GM12878 (cell line): ENCODE measurements at regions not wholly inside any gene's neighbourhood (a gene's known extent, or its start where the extent isn't known, plus 50 kb on each side); places are given as distances from the start of the nearest gene placed in this dataset.

Experiments used
- ATAC-seq: fragments of 200-7000 bp; cut with Tn5 transposase; 3 replicates; pipeline ENCODE4 v1.9.1; 2020; ENCODE audit warnings: mild to moderate bottlenecking, moderate library complexity
- BruUV-seq: library from RNA; stranded (reverse); fragments of 400-500 nt; replicated peaks from 2 replicates; lab custom pipeline; 2021; lab: Mats Ljungman, UMichigan
- CTCF ChIA-PET: fragments of 300-600 bp; sonication (Branson Sonifier 250); formaldehyde crosslinking; extraction: SDS; loops from one replicate; lab custom pipeline; 2021; ENCODE audit warnings: inconsistent platforms; lab: Yijun Ruan, JAX
- POLR2A ChIA-PET: fragments of 350-600 bp; formaldehyde crosslinking; extraction: SDS; loops from one replicate; lab custom pipeline; 2021; ENCODE audit warnings: inconsistent platforms; lab: Charles Lee
- RAD21 ChIA-PET: fragments of 300-600 bp; sonication (Branson Sonifier 250); formaldehyde crosslinking; loops from one replicate; lab custom pipeline; 2023; ENCODE audit warnings: antibody characterized with exemption; ENCODE audit not compliant: unreplicated experiment; lab: Charles Lee
- SMC1A ChIA-PET: fragments of 300-600 bp; sonication (Branson Sonifier 250); formaldehyde crosslinking; loops from one replicate; lab custom pipeline; 2023; ENCODE audit not compliant: unreplicated experiment, uncharacterized antibody; lab: Charles Lee
- DNase-seq: peaks from one replicate; pipeline ENCODE4 v3.0.0-alpha.2; 2011; ENCODE audit warnings: low read depth, low spot score
- FAIRE-seq: peaks from 3 replicates; lab custom pipeline; 2011; peaks lifted over from hg19 to GRCh38; lab: Jason Lieb, UNC
- H2AFZ ChIP-seq: 2 replicates; pipeline ENCODE4 v1.6.0; 2011; ENCODE audit warnings: low read depth, low read length, control low read depth; ENCODE audit not compliant: control insufficient read depth
- H3K27ac ChIP-seq: 2 replicates; pipeline ENCODE4 v1.5.1; 2011; ENCODE audit warnings: control low read depth; ENCODE audit not compliant: control insufficient read depth, insufficient read depth
- H3K27me3 ChIP-seq, 2 experiments: replicated peaks in 1 of 2; 2 replicates each; pipeline versions ENCODE4 v1.6.0 to v1.6.1; 2011; ENCODE audit warnings: low read length in 1 of 2; ENCODE audit not compliant: control insufficient read depth in 2 of 2, insufficient read depth in 2 of 2
- H3K36me3 ChIP-seq, 2 experiments: 2 replicates each; pipeline ENCODE4 v1.5.1; 2011; ENCODE audit warnings: low read length in 1 of 2; ENCODE audit not compliant: control insufficient read depth in 2 of 2, insufficient read depth in 2 of 2
- H3K4me1 ChIP-seq: 2 replicates; pipeline ENCODE4 v1.6.1; 2011; ENCODE audit warnings: mild to moderate bottlenecking, low read length, moderate library complexity, mixed read lengths; ENCODE audit not compliant: control insufficient read depth, insufficient read depth
- H3K4me2 ChIP-seq: 2 replicates; pipeline ENCODE4 v1.6.0; 2011; ENCODE audit warnings: control low read depth; ENCODE audit not compliant: control insufficient read depth, insufficient read depth
- H3K4me3 ChIP-seq: fragments of 200-600 bp; sonication (generic); 2 replicates; pipeline ENCODE4 v1.5.1; 2016
- H3K79me2 ChIP-seq: 2 replicates; pipeline ENCODE4 v1.6.0; 2011; ENCODE audit warnings: low read length; ENCODE audit not compliant: control insufficient read depth, insufficient read depth
- H3K9ac ChIP-seq: 2 replicates; pipeline ENCODE4 v1.8.0; 2011; ENCODE audit warnings: low read length, control low read depth, mixed read lengths; ENCODE audit not compliant: control insufficient read depth, insufficient read depth
- H3K9me3 ChIP-seq: replicated peaks from 3 replicates; pipeline ENCODE4 v1.5.1; 2011; ENCODE audit warnings: mild to moderate bottlenecking, low read length; ENCODE audit not compliant: control insufficient read depth, insufficient read depth
- H4K20me1 ChIP-seq: 2 replicates; pipeline ENCODE4 v1.6.0; 2011; ENCODE audit not compliant: control insufficient read depth, insufficient read depth
- BRCA1 ChIP-seq: IDR thresholded peaks from 2 replicates; pipeline ENCODE4 v1.6.1; 2011; ENCODE audit warnings: low read depth, low read length, improper control_type of control experiment
- HDGF ChIP-seq: fragments of 450-650 bp; IDR thresholded peaks from 2 replicates; pipeline ENCODE4 v1.6.1; 2016; ENCODE audit warnings: antibody characterized with exemption
- HSF1 ChIP-seq: fragments of 150-350 bp; IDR thresholded peaks from 2 replicates; pipeline ENCODE4 v1.6.1; 2014; ENCODE audit warnings: mild to moderate bottlenecking, low read depth, low read length
- LARP7 ChIP-seq: fragments of 450-650 bp; IDR thresholded peaks from 2 replicates; pipeline ENCODE4 v1.6.1; 2017; ENCODE audit warnings: mild to moderate bottlenecking
- NBN ChIP-seq: fragments of 450-650 bp; IDR thresholded peaks from 2 replicates; pipeline ENCODE4 v1.6.1; 2016
- PML ChIP-seq: IDR thresholded peaks from 2 replicates; pipeline ENCODE4 v1.6.1; 2012; ENCODE audit warnings: low read length, inconsistent platforms
- RBBP5 ChIP-seq: fragments of 200-600 bp; sonication (generic); conservative IDR thresholded peaks from 2 replicates; pipeline ENCODE4 v1.6.1; 2016
- TCF7 ChIP-seq: IDR thresholded peaks from 2 replicates; pipeline ENCODE4 v1.6.1; 2014; ENCODE audit warnings: antibody characterized with exemption, borderline replicate concordance
- ZNF207 ChIP-seq: fragments of 450-650 bp; IDR thresholded peaks from 2 replicates; pipeline ENCODE4 v1.6.1; 2014; ENCODE audit warnings: antibody characterized with exemption, mild to moderate bottlenecking, borderline replicate concordance
- WGBS: methylation state at CpG from one replicate; pipeline ENCODE4 v1.1.6; 2016; ENCODE audit warnings: low lambda C conversion rate; ENCODE audit not compliant: insufficient replicate concordance, insufficient coverage; ENCODE audit errors: missing lambda C conversion rate; 5-methylcytosine and 5-hydroxymethylcytosine counted together
- in situ Hi-C: fragments of 300-500 bp; cut with MboI; formaldehyde crosslinking; loops from 9 replicates; pipeline ENCODE4 v1.14.3; 2018; ENCODE audit warnings: mixed read lengths
- intact Hi-C: fragments of 100-400 bp; cut with micrococcal nuclease; formaldehyde crosslinking; loops from one replicate; pipeline ENCODE4 v1.14.2; 2022; ENCODE audit not compliant: unreplicated experiment

- H3K79me2 ChIP-seq = no peaks in the 10 kb centered on the region
- no peak overlapping the region for H3K4me2 ChIP-seq
- FAIRE-seq (no peak), DNase-seq (no peak), ATAC-seq (no peak)
- WGBS = 30% methylated on average over 7 of the region's 7 CpGs
- RAD21 ChIA-PET = no interaction called here
- intact Hi-C loops = no loop called here
- CTCF ChIA-PET = no interaction called here
- TF ChIP-seq NBN = no peak
- no peak for TF ChIP-seq LARP7
- no peak for TF ChIP-seq BRCA1
- no peak for TF ChIP-seq RBBP5
- TF ChIP-seq ZNF207 = no peak
- no peak for TF ChIP-seq HSF1
- TF ChIP-seq PML = no peak
- TF ChIP-seq TCF7 = no peak
- no peak for TF ChIP-seq HDGF
- H3K9me3 ChIP-seq = no peaks in the 10 kb centered on the region
- no peaks in the 10 kb centered on the region for H3K4me1 ChIP-seq
- SMC1A ChIA-PET = interaction anchor here (0.7 to 1.1 kb wide), 2 partner anchors 16 to 18 kb away, joined by 3 to 4 read pairs; no protein-coding TSS in a partner anchor
- H4K20me1 ChIP-seq = no peaks in the 10 kb centered on the region
- POLR2A ChIA-PET = no interaction called here
- H3K27me3 ChIP-seq = peaks cover 0 to 4% of the 10 kb centered on the region in 2 experiments; a peak in 2 of 4 replicates
- no peak overlapping the region for H3K9ac ChIP-seq
- no peaks in the 10 kb centered on the region for H3K36me3 ChIP-seq
- H3K4me3 ChIP-seq = no peak overlapping the region
- H3K27ac ChIP-seq = no peak overlapping the region
- in situ Hi-C loops = loop anchor here (10.0 kb wide), 1 partner anchor 56 kb away; no protein-coding TSS in a partner anchor
- no TSS peak for BruUV-seq
- H2AFZ ChIP-seq = no peak overlapping the region
Measured at GRCh38 chr9:38278931-38279679, 113.4 kb upstream of the ALDH1B1 start.
